ENCODE measurements at regions not wholly inside any gene's neighbourhood (a gene's known extent, or its start where the extent isn't known, plus 50 kb on each side); places are given as distances from the start of the nearest gene placed in this dataset.

- no peaks in the 10 kb centered on the region for H3K36me3 ChIP-seq (ENCODE audit: control insufficient read depth in 1 of 2, insufficient read depth in 2 of 2, low read length in 2 of 2)
- H3K4me2 ChIP-seq (ENCODE audit: low read length) = no peak overlapping the region
- no peak overlapping the region for H3K4me3 ChIP-seq (replicated peaks in 1 of 2; ENCODE audit: low read depth in 1 of 2, low read length in 2 of 2)
- no peak overlapping the region for H3K27ac ChIP-seq (ENCODE audit: low read depth, low read length)
- ChIA-PET CTCF (no interaction called here), POLR2A (interaction anchor here (0.9 kb wide), 1 partner anchor 8 kb away, joined by 3 read pairs; no protein-coding TSS in a partner anchor), RAD21 (ENCODE audit: low non-redundant PET in 1 of 2, low total read pairs in 2 of 2, uncharacterized antibody in 2 of 2, unreplicated experiment in 2 of 2) (no interaction called here)
- H3K9me2 ChIP-seq (ENCODE audit: insufficient read depth) = no peaks in the 10 kb centered on the region
- H3K9ac ChIP-seq (ENCODE audit: low read length) = no peak overlapping the region
- no peak for DNase-seq (ENCODE audit: low read depth, low spot score)
- TF ChIP-seq REST (IDR thresholded peaks at IDR 0.05; ENCODE audit: low read depth) (no peak), TCF7L2 (IDR thresholded peaks at IDR 0.05; ENCODE audit: borderline replicate concordance, extremely low read depth, insufficient read depth, insufficient read length) (no peak), ATF3 (IDR thresholded peaks at IDR 0.05) (no peak), ZNF274 (IDR thresholded peaks at IDR 0.05; ENCODE audit: low read depth, low read length) (no peak)
- no peak for ATAC-seq
- no peak overlapping the region for H2AFZ ChIP-seq (ENCODE audit: low read depth, low read length, poor library complexity, severe bottlenecking)
- intact Hi-C loops (cut with micrococcal nuclease) = no loop called here
- no peaks in the 10 kb centered on the region for H3K79me2 ChIP-seq (ENCODE audit: insufficient read depth, low read length)
- no peaks in the 10 kb centered on the region for H3K27me3 ChIP-seq (ENCODE audit: insufficient read depth, low read length)
- H4K20me1 ChIP-seq (ENCODE audit: insufficient read depth) = no peaks in the 10 kb centered on the region
- H3K4me1 ChIP-seq (ENCODE audit: control insufficient read depth in 1 of 2, insufficient read depth in 2 of 2, low read length in 2 of 2) = peaks cover 4 to 6% of the 10 kb centered on the region in 2 experiments; a peak in 2 of 4 replicates
- BruUV-seq (replicated peaks) = no TSS peak
- no peaks in the 10 kb centered on the region for H3K9me3 ChIP-seq (ENCODE audit: control insufficient read depth in 1 of 2, insufficient read depth in 1 of 2, low read depth in 1 of 2, low read length in 2 of 2)
These were observed 134.4 kb downstream of the SNX10 start for GRCh38 chr7:26426096-26426495.

- POLR2A ChIA-PET = no interaction called here
- peaks cover under 1 to 6% of the 10 kb centered on the region in 2 experiments; a peak in 2 of 4 replicates for H3K4me1 ChIP-seq (ENCODE audit: control insufficient read depth in 1 of 2, insufficient read depth in 2 of 2, low read length in 2 of 2)
- no peak overlapping the region for H3K4me3 ChIP-seq (replicated peaks in 1 of 2; ENCODE audit: low read depth in 1 of 2, low read length in 2 of 2)
- no peaks in the 10 kb centered on the region for H3K9me2 ChIP-seq (ENCODE audit: insufficient read depth)
- no peak overlapping the region for H3K9ac ChIP-seq (ENCODE audit: low read length)
- BruUV-seq (replicated peaks) = no TSS peak
- intact Hi-C loops (cut with micrococcal nuclease) = no loop called here
- H3K27me3 ChIP-seq (ENCODE audit: insufficient read depth, low read length) = no peaks in the 10 kb centered on the region
- CTCF ChIA-PET = no interaction called here
- no peaks in the 10 kb centered on the region for H3K36me3 ChIP-seq (ENCODE audit: control insufficient read depth in 1 of 2, insufficient read depth in 2 of 2, low read length in 2 of 2)
- no peak for ATAC-seq
- H4K20me1 ChIP-seq (ENCODE audit: insufficient read depth) = no peaks in the 10 kb centered on the region
- no peak overlapping the region for H3K27ac ChIP-seq (ENCODE audit: low read depth, low read length)
- DNase-seq (ENCODE audit: low read depth, low spot score) = no peak
- no peaks in the 10 kb centered on the region for H3K9me3 ChIP-seq (ENCODE audit: control insufficient read depth in 1 of 2, insufficient read depth in 1 of 2, low read depth in 1 of 2, low read length in 2 of 2)
- no peaks in the 10 kb centered on the region for H3K79me2 ChIP-seq (ENCODE audit: insufficient read depth, low read length)
- no peak overlapping the region for H2AFZ ChIP-seq (ENCODE audit: low read depth, low read length, poor library complexity, severe bottlenecking)
- RAD21 ChIA-PET (ENCODE audit: low non-redundant PET in 1 of 2, low total read pairs in 2 of 2, uncharacterized antibody in 2 of 2, unreplicated experiment in 2 of 2) = no interaction called here
- no peak overlapping the region for H3K4me2 ChIP-seq (ENCODE audit: low read length)
- no peak for TF ChIP-seq ZFX (IDR thresholded peaks at IDR 0.05)
These were observed 136.9 kb downstream of the SNX10 start for GRCh38 chr7:26428571-26428970.
